ENCODE measurements at regions not wholly inside any gene's neighbourhood (a gene's known extent, or its start where the extent isn't known, plus 50 kb on each side); places are given as distances from the start of the nearest gene placed in this dataset.
"Not testable (repeated sequence)": the region's sequence is repeated elsewhere in the genome, so short reads cannot be mapped to it uniquely, and the experiment has no call there.

GRCh38 chr2:22020091-22020742 lies 896.4 kb downstream of the TDRD15 start:
- DNase-seq: no peak

GRCh38 chr2:22027345-22028005 lies 903.7 kb downstream of the TDRD15 start:
- DNase-seq: no peak

- no peak for DNase-seq
Observed at GRCh38 chr2:22035361-22035830, 911.6 kb downstream of the TDRD15 start.

- no peak for DNase-seq
Observed at GRCh38 chr2:22037274-22037673, 913.5 kb downstream of the TDRD15 start.

- DNase-seq: no peak
Observed at GRCh38 chr2:22043784-22044183, 920.0 kb downstream of the TDRD15 start.

GRCh38 chr2:22055784-22056620 lies 932.2 kb downstream of the TDRD15 start:
- no peak for DNase-seq

- DNase-seq: no peak
Observed at GRCh38 chr2:22056621-22057132, 932.9 kb downstream of the TDRD15 start.

- no peak for DNase-seq
Observed at GRCh38 chr2:22062679-22063078, 938.9 kb downstream of the TDRD15 start.

- no peak for DNase-seq
Observed at GRCh38 chr2:22076454-22076853, 952.7 kb downstream of the TDRD15 start.

GRCh38 chr2:22078701-22079100 lies 954.9 kb downstream of the TDRD15 start:
- no peak for DNase-seq

GRCh38 chr2:22079583-22079982 lies 955.8 kb downstream of the TDRD15 start:
- DNase-seq: no peak

- DNase-seq: no peak
Observed at GRCh38 chr2:22086726-22087125, 963.0 kb downstream of the TDRD15 start.

- DNase-seq: not testable (repeated sequence)
Observed at GRCh38 chr2:22103617-22104016, 979.8 kb downstream of the TDRD15 start.

GRCh38 chr2:22110244-22110651 lies 986.5 kb downstream of the TDRD15 start:
- no peak for DNase-seq

GRCh38 chr2:22124003-22124402 lies 1000.2 kb downstream of the TDRD15 start:
- DNase-seq: no peak

- no peak for DNase-seq
Observed at GRCh38 chr2:22126106-22126505, 1002.3 kb downstream of the TDRD15 start.

- DNase-seq: no peak
Observed at GRCh38 chr2:22126978-22127377, 1003.2 kb downstream of the TDRD15 start.

- no peak for DNase-seq
Observed at GRCh38 chr2:22134421-22134820, 1010.7 kb downstream of the TDRD15 start.

- DNase-seq: no peak
Observed at GRCh38 chr2:22136446-22136845, 1012.7 kb downstream of the TDRD15 start.

- DNase-seq: no peak
Observed at GRCh38 chr2:22143840-22144239, 1020.1 kb downstream of the TDRD15 start.

- no peak for DNase-seq
Observed at GRCh38 chr2:22153931-22154613, 1030.3 kb downstream of the TDRD15 start.

GRCh38 chr2:22156661-22157060 lies 1032.9 kb downstream of the TDRD15 start:
- not testable (repeated sequence) for DNase-seq

- DNase-seq: no peak
Observed at GRCh38 chr2:22167256-22167655, 1043.5 kb downstream of the TDRD15 start.
